Loucy (cell line): ENCODE measurements at regions not wholly inside any gene's neighbourhood (a gene's known extent, or its start where the extent isn't known, plus 50 kb on each side); places are given as distances from the start of the nearest gene placed in this dataset.

Experiments used
- H2AFZ ChIP-seq: fragments of 200-600 bp; sonication (generic); 2 replicates; pipeline ENCODE4 v1.6.0; 2016; ENCODE audit warnings: antibody characterized with exemption, mild to moderate bottlenecking, low read length, moderate library complexity
- H3F3A ChIP-seq: fragments of 200-600 bp; 2 replicates; pipeline ENCODE4 v1.6.0; 2016; ENCODE audit warnings: antibody characterized with exemption, low read depth, mild to moderate bottlenecking
- H3K27me3 ChIP-seq: fragments of 200-600 bp; sonication (generic); 2 replicates; pipeline ENCODE4 v1.6.1; 2014; ENCODE audit warnings: low read length, mild to moderate bottlenecking; ENCODE audit not compliant: insufficient read depth, poor library complexity, severe bottlenecking
- H3K36me3 ChIP-seq: fragments of 200-600 bp; sonication (generic); 2 replicates; pipeline ENCODE4 v1.6.1; 2016; ENCODE audit warnings: low read length; ENCODE audit not compliant: insufficient read depth
- H3K4me1 ChIP-seq: fragments of 200-600 bp; sonication (generic); 2 replicates; pipeline ENCODE4 v1.5.1; 2014; ENCODE audit warnings: low read length, mild to moderate bottlenecking; ENCODE audit not compliant: insufficient read depth, poor library complexity, severe bottlenecking
- H3K4me2 ChIP-seq: fragments of 200-600 bp; sonication (generic); 2 replicates; pipeline ENCODE4 v1.6.0; 2014; ENCODE audit warnings: antibody characterized with exemption, low read length, low read depth, mild to moderate bottlenecking; ENCODE audit not compliant: poor library complexity, severe bottlenecking
- H3K4me3 ChIP-seq: fragments of 200-600 bp; sonication (generic); 2 replicates; pipeline ENCODE4 v1.5.1; 2014; ENCODE audit warnings: low read length, mild to moderate bottlenecking, mixed read lengths; ENCODE audit not compliant: poor library complexity, severe bottlenecking
- H3K79me2 ChIP-seq: fragments of 200-600 bp; sonication (generic); 2 replicates; pipeline ENCODE4 v1.6.1; 2014; ENCODE audit warnings: low read length; ENCODE audit not compliant: insufficient read depth
- H3K9ac ChIP-seq: fragments of 200-600 bp; sonication (generic); 2 replicates; pipeline ENCODE4 v1.6.0; 2014; ENCODE audit warnings: mild to moderate bottlenecking, low read depth, low read length, moderate library complexity; ENCODE audit not compliant: poor library complexity, severe bottlenecking
- H3K9me2 ChIP-seq: fragments of 200-600 bp; sonication (generic); replicated peaks from 2 replicates; pipeline ENCODE4 v1.6.1; 2016; ENCODE audit warnings: low read depth, low read length, mixed read lengths
- H3K9me3 ChIP-seq: fragments of 200-600 bp; sonication (generic); 2 replicates; pipeline ENCODE4 v1.6.1; 2014; ENCODE audit warnings: mild to moderate bottlenecking, antibody characterized with exemption, low read length, low read depth; ENCODE audit not compliant: insufficient read depth
- H4K20me1 ChIP-seq: fragments of 200-600 bp; sonication (generic); 2 replicates; pipeline ENCODE4 v1.6.0; 2014; ENCODE audit warnings: antibody characterized with exemption, low read length, mild to moderate bottlenecking; ENCODE audit not compliant: insufficient read depth, poor library complexity, severe bottlenecking
- CTCF ChIP-seq: fragments of 200-600 bp; sonication (generic); conservative IDR thresholded peaks from 2 replicates; pipeline ENCODE4 v1.5.1; 2014; ENCODE audit warnings: mild to moderate bottlenecking, antibody characterized with exemption, low read length
- EZH2phosphoT487 ChIP-seq: fragments of 200-600 bp; IDR thresholded peaks from 2 replicates; pipeline ENCODE4 v1.6.1; 2018; ENCODE audit warnings: antibody characterized with exemption, mild to moderate bottlenecking, moderate library complexity, borderline replicate concordance

- H2AFZ ChIP-seq = no peak overlapping the region
- H3K36me3 ChIP-seq = no peaks in the 10 kb centered on the region
- no peaks in the 10 kb centered on the region; the same call in 1 of the 2 replicates for H3K9me3 ChIP-seq
- H3F3A ChIP-seq = no peaks in the 10 kb centered on the region
- no peaks in the 10 kb centered on the region for H3K79me2 ChIP-seq
- no peaks in the 10 kb centered on the region for H3K4me1 ChIP-seq
- H3K4me2 ChIP-seq = no peak overlapping the region
- H3K9ac ChIP-seq = no peak overlapping the region
- H3K27me3 ChIP-seq = no peaks in the 10 kb centered on the region
- no peak for TF ChIP-seq CTCF
- no peak for TF ChIP-seq EZH2phosphoT487
- no peak overlapping the region for H3K4me3 ChIP-seq
- H3K9me2 ChIP-seq = no peaks in the 10 kb centered on the region
- no peaks in the 10 kb centered on the region for H4K20me1 ChIP-seq
Measured at GRCh38 chr4:45596379-45597101, 527.3 kb downstream of the GABRG1 start.

- TF ChIP-seq CTCF = no peak
- TF ChIP-seq EZH2phosphoT487 = no peak
- Histone ChIP-seq H3K27me3 (no peaks in the 10 kb centered on the region), H3K9ac (no peak overlapping the region), H3K4me2 (no peak overlapping the region), H3K4me1 (no peaks in the 10 kb centered on the region), H3F3A (no peaks in the 10 kb centered on the region), H3K9me3 (no peaks in the 10 kb centered on the region; the same call in 1 of the 2 replicates), H3K79me2 (no peaks in the 10 kb centered on the region), H2AFZ (no peak overlapping the region), H3K4me3 (no peak overlapping the region), H3K9me2 (no peaks in the 10 kb centered on the region), H3K36me3 (no peaks in the 10 kb centered on the region), H4K20me1 (no peaks in the 10 kb centered on the region)
Measured at GRCh38 chr4:45580334-45580733, 543.5 kb downstream of the GABRG1 start.

- Histone ChIP-seq H3K4me2 (no peak overlapping the region), H3F3A (no peaks in the 10 kb centered on the region), H3K9me3 (no peaks in the 10 kb centered on the region), H3K9ac (no peak overlapping the region), H3K36me3 (no peaks in the 10 kb centered on the region), H3K9me2 (no peaks in the 10 kb centered on the region), H3K27me3 (no peaks in the 10 kb centered on the region), H3K79me2 (no peaks in the 10 kb centered on the region), H3K4me3 (no peak overlapping the region), H2AFZ (no peak overlapping the region), H3K4me1 (no peaks in the 10 kb centered on the region), H4K20me1 (no peaks in the 10 kb centered on the region)
- TF ChIP-seq EZH2phosphoT487 = no peak
- no peak for TF ChIP-seq CTCF
Measured at GRCh38 chr4:45578874-45579273, 545.0 kb downstream of the GABRG1 start.
